Testis (tissue), 2 donors: ENCODE measurements at regions not wholly inside any gene's neighbourhood (a gene's known extent, or its start where the extent isn't known, plus 50 kb on each side); places are given as distances from the start of the nearest gene placed in this dataset.

ENCODE experiments used
- CTCF ChIP-seq, 3 experiments: fragments of 450-650 bp in 2 of 3; fragments of 200-600 bp in 1 of 3; sonication (generic) in 1 of 3; IDR thresholded peaks; one replicate each; pipeline ENCODE4 v1.5.1; 2016 to 2019; ENCODE audit warnings: antibody characterized with exemption in 3 of 3, mild to moderate bottlenecking in 2 of 3, moderate library complexity in 1 of 3
- POLR2A ChIP-seq: fragments of 450-650 bp; IDR thresholded peaks from one replicate; pipeline ENCODE4 v1.6.1; 2017; ENCODE audit warnings: antibody characterized with exemption, mild to moderate bottlenecking, moderate library complexity

- TF ChIP-seq CTCF (IDR thresholded peaks at IDR 0.05): no peak
- no peak for TF ChIP-seq POLR2A
Measured at GRCh38 chr5:145130996-145131395, 704.1 kb downstream of the PRELID2 start.
